Liver (tissue), 8 donors: ENCODE measurements at regions not wholly inside any gene's neighbourhood (a gene's known extent, or its start where the extent isn't known, plus 50 kb on each side); places are given as distances from the start of the nearest gene placed in this dataset.

Experiments used
- DNase-seq: peaks from one replicate; pipeline ENCODE4 v3.0.0-alpha.2; 2017; ENCODE audit warnings: low spot score
- H3K27ac ChIP-seq, 2 donors: one replicate each; pipeline ENCODE4 v1.7.0; 2013; ENCODE audit warnings: inconsistent platforms in 2 of 2, low read length in 2 of 2, control low read depth in 1 of 2, low read depth in 1 of 2, mild to moderate bottlenecking in 1 of 2
- H3K27me3 ChIP-seq, 4 donors: one replicate each; pipeline versions ENCODE4 v1.6.1 to v1.7.0; 2013; ENCODE audit warnings: low read length in 3 of 4, inconsistent platforms in 1 of 4, mild to moderate bottlenecking in 1 of 4, moderate library complexity in 1 of 4; ENCODE audit not compliant: control insufficient read depth in 4 of 4, insufficient read depth in 4 of 4
- H3K36me3 ChIP-seq, 4 donors: one replicate each; pipeline versions ENCODE4 v1.6.1 to v1.7.0; 2013; ENCODE audit warnings: low read length in 3 of 4, mild to moderate bottlenecking in 3 of 4, low read depth in 1 of 4, moderate library complexity in 1 of 4; ENCODE audit not compliant: control insufficient read depth in 4 of 4, insufficient read depth in 3 of 4
- H3K4me1 ChIP-seq, 4 donors: one replicate each; pipeline versions ENCODE4 v1.6.1 to v1.7.0; 2013; ENCODE audit warnings: low read length in 3 of 4, mild to moderate bottlenecking in 3 of 4, moderate library complexity in 1 of 4; ENCODE audit not compliant: control insufficient read depth in 4 of 4, insufficient read depth in 4 of 4
- H3K4me3 ChIP-seq, 3 donors: one replicate each; pipeline versions ENCODE4 v1.6.1 to v1.7.0; 2013; ENCODE audit warnings: low read length in 3 of 3, control low read depth in 1 of 3, low read depth in 1 of 3, mild to moderate bottlenecking in 1 of 3
- H3K9ac ChIP-seq, 2 donors: one replicate each; pipeline ENCODE4 v1.7.0; 2013; ENCODE audit warnings: low read length in 2 of 2, mild to moderate bottlenecking in 2 of 2, moderate library complexity in 2 of 2, control low read depth in 1 of 2, low read depth in 1 of 2
- H3K9me3 ChIP-seq, 4 donors: one replicate each; pipeline versions ENCODE4 v1.6.1 to v1.7.0; 2013; ENCODE audit warnings: low read length in 3 of 4; ENCODE audit not compliant: control insufficient read depth in 4 of 4
- ATF3 ChIP-seq: IDR thresholded peaks from 2 replicates; pipeline ENCODE4 v1.6.1; 2016; ENCODE audit warnings: antibody characterized with exemption
- CTCF ChIP-seq: fragments of 150-350 bp; IDR thresholded peaks from 2 replicates; pipeline ENCODE4 v1.5.1; 2017; ENCODE audit warnings: improper control_type of control experiment, low read depth, low read length; ENCODE audit not compliant: missing input control
- EGR1 ChIP-seq, 2 donors: IDR thresholded peaks; 2 replicates each; pipeline ENCODE4 v1.6.1; 2016 to 2018; ENCODE audit warnings: antibody characterized with exemption in 2 of 2, low read depth in 2 of 2
- FOXA1 ChIP-seq: IDR thresholded peaks from 2 replicates; pipeline ENCODE4 v1.6.1; 2016; ENCODE audit warnings: antibody characterized with exemption
- FOXA2 ChIP-seq: IDR thresholded peaks from 2 replicates; pipeline ENCODE4 v1.6.1; 2016; ENCODE audit warnings: antibody characterized with exemption
- GABPA ChIP-seq, 2 donors: IDR thresholded peaks in 1 of 2; conservative IDR thresholded peaks in 1 of 2; 2 replicates each; pipeline ENCODE4 v1.6.1; 2016; ENCODE audit warnings: antibody characterized with exemption in 2 of 2, mild to moderate bottlenecking in 1 of 2, moderate library complexity in 1 of 2
- HNF4G ChIP-seq: IDR thresholded peaks from 2 replicates; pipeline ENCODE4 v1.6.1; 2016; ENCODE audit warnings: antibody characterized with exemption
- JUND ChIP-seq, 2 donors: IDR thresholded peaks; 2 replicates each; pipeline ENCODE4 v1.6.1; 2016; ENCODE audit warnings: antibody characterized with exemption in 2 of 2
- MAX ChIP-seq: IDR thresholded peaks from 2 replicates; pipeline ENCODE4 v1.6.1; 2016; ENCODE audit warnings: antibody characterized with exemption
- REST ChIP-seq: IDR thresholded peaks from 2 replicates; pipeline ENCODE4 v1.6.1; 2016; ENCODE audit warnings: antibody characterized with exemption, mild to moderate bottlenecking
- RXRA ChIP-seq, 2 donors: IDR thresholded peaks; 2 replicates each; pipeline ENCODE4 v1.6.1; 2017 to 2018; ENCODE audit warnings: antibody characterized with exemption in 2 of 2, mild to moderate bottlenecking in 1 of 2
- SP1 ChIP-seq: IDR thresholded peaks from 2 replicates; pipeline ENCODE4 v1.6.1; 2018; ENCODE audit warnings: antibody characterized with exemption, mild to moderate bottlenecking
- TAF1 ChIP-seq: conservative IDR thresholded peaks from 2 replicates; pipeline ENCODE4 v1.6.1; 2016; ENCODE audit warnings: antibody characterized with exemption, mild to moderate bottlenecking
- YY1 ChIP-seq: IDR thresholded peaks from 2 replicates; pipeline ENCODE4 v1.6.1; 2016; ENCODE audit warnings: antibody characterized with exemption, mild to moderate bottlenecking
- ZBTB33 ChIP-seq: IDR thresholded peaks from 2 replicates; pipeline ENCODE4 v1.6.1; 2016; ENCODE audit warnings: antibody characterized with exemption
- WGBS: extraction: QIAGEN DNeasy Blood & Tissue Kit; methylation state at CpG from one replicate; pipeline ENCODE4 v1.1.7; 2013; 5-methylcytosine and 5-hydroxymethylcytosine counted together
- donor health status: healthy.
- donor health status: healthy.
- donor health status: healthy.
- donor health status: healthy.
- donor health status: healthy.

GRCh38 chr15:25137013-25137412, 182.2 kb downstream of the SNRPN start:
- DNase-seq: no peak
- Histone ChIP-seq H3K4me1 (no peaks in the 10 kb centered on the region), H3K36me3 (no peaks in the 10 kb centered on the region), H3K9ac (no peak overlapping the region), H3K27me3 (no peaks in the 10 kb centered on the region), H3K27ac (no peak overlapping the region), H3K4me3 (no peak overlapping the region), H3K9me3 (peaks cover 0 to 3% (median 1%) of the 10 kb centered on the region in 4 donors)
- TF ChIP-seq MAX (no peak), CTCF (no peak), REST (no peak), FOXA2 (no peak), FOXA1 (no peak)
- 68% methylated on average over 5 of the region's 5 CpGs for WGBS

GRCh38 chr15:25169318-25169717, 214.5 kb downstream of the SNRPN start:
- 91% methylated on average over 15 of the region's 15 CpGs for WGBS

More at GRCh38 chr15:25169318-25169717, 214.5 kb downstream of the SNRPN start:
- Histone ChIP-seq H3K36me3 (no peaks in the 10 kb centered on the region), H3K4me1 (no peaks in the 10 kb centered on the region), H3K9me3 (peaks cover 12 to 18% (median 13%) of the 10 kb centered on the region in 4 donors), H3K9ac (no peak overlapping the region), H3K27me3 (no peaks in the 10 kb centered on the region), H3K4me3 (no peak overlapping the region), H3K27ac (no peak overlapping the region)
- no peak for DNase-seq
- TF ChIP-seq REST: no peak
- no peak for TF ChIP-seq FOXA2
- TF ChIP-seq MAX: no peak
- no peak for TF ChIP-seq ZBTB33
- TF ChIP-seq JUND (IDR thresholded peaks at IDR 0.05): no peak
- no peak for TF ChIP-seq ATF3
- no peak for TF ChIP-seq YY1
- TF ChIP-seq GABPA (IDR thresholded peaks at IDR 0.05 in 1 of 2, conservative IDR thresholded peaks at IDR 0.05 in 1 of 2): no peak
- TF ChIP-seq RXRA (IDR thresholded peaks at IDR 0.05): no peak
- TF ChIP-seq TAF1: no peak
- TF ChIP-seq CTCF: no peak
- no peak for TF ChIP-seq SP1
- no peak for TF ChIP-seq HNF4G
- TF ChIP-seq EGR1 (IDR thresholded peaks at IDR 0.05; ENCODE audit: low read depth in 2 of 2): no peak
- no peak for TF ChIP-seq FOXA1
